ENCODE measurements at regions not wholly inside any gene's neighbourhood (a gene's known extent, or its start where the extent isn't known, plus 50 kb on each side); places are given as distances from the start of the nearest gene placed in this dataset.
"Not testable (repeated sequence)": the region's sequence is repeated elsewhere in the genome, so short reads cannot be mapped to it uniquely, and the experiment has no call there.

DNA sequence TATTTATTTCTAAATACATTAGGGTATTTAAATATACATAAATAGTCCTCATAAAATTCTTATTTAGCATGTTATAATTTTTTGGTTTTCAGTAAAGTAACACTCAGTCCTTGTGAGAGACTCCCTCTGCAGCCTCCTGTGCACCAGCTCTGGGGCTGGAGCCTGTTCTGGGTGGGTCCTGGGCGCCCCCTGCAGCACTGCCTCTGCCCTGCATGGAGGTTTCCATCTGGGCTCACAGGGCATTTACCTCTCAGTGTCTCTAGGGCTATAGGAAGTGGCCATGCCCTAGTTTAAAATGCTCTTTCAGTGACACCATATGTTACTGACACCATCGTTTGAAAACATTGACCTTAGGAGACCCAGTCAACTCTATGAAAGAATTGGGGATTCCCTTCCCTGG is 1155.2 kb downstream of the TMEM121 start:
- FAIRE-seq, result no peak
- TF ChIP-seq POLR2A (IDR thresholded peaks at IDR 0.05; ENCODE audit: low read depth, low read length), result no peak
- no peak for DNase-seq (ENCODE audit: insufficient read length, low spot score)

DNA sequence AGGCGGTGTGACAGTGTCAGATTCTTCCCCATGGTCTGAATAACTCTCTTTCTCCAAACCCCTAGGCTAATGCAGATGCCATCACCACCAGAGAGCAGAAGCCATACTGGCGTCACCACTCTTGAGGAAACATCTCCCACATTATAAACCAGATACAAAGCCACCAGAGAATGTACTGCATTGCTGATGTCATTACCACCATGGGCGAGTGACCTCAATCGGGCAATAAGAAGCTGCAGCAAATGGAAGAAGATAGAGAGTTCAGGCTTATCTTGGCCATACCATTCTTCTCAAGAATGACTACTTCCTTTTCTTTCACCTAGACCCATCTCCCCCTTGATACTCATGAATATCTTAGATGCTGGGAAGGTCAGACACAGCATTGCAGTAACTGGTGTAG is 1157.2 kb downstream of the TMEM121 start:
- FAIRE-seq (no peak), DNase-seq (ENCODE audit: insufficient read length, low spot score) (no peak)
- no peak for TF ChIP-seq POLR2A (IDR thresholded peaks at IDR 0.05; ENCODE audit: low read depth, low read length)

DNA sequence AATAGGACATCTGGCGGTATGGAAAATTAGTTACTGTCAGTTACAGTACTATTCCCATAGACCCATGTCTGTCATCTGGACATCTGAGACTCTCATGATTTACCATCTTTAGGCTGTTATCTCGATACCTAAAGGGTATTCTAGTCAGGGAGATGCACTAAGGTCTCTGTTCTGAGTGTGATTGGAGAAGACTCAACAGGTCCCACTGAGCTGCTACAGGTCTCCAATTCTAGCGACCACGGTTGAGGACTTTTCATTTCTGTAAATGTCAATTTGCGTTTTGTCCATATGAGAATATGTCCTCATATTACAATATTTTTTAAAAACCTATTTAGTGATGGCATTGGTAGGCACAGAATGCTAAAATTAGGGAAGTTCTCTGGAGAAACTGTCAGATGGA is 1160.2 kb downstream of the TMEM121 start:
- TF ChIP-seq POLR2A (IDR thresholded peaks at IDR 0.05; ENCODE audit: low read depth, low read length), result no peak
- no peak for FAIRE-seq
- no peak for DNase-seq (ENCODE audit: insufficient read length, low spot score)

- DNase-seq (ENCODE audit: insufficient read length, low spot score), result no peak
- no peak for TF ChIP-seq POLR2A (IDR thresholded peaks at IDR 0.05; ENCODE audit: low read depth, low read length)
- no peak for FAIRE-seq
Observed at GRCh38 chr14:106690333-106690891, 1164.0 kb downstream of the TMEM121 start.

- DNase-seq (ENCODE audit: insufficient read length, low spot score) (no peak), FAIRE-seq (no peak)
- no peak for TF ChIP-seq POLR2A (IDR thresholded peaks at IDR 0.05; ENCODE audit: low read depth, low read length)
Observed at GRCh38 chr14:106691601-106692291, 1165.4 kb downstream of the TMEM121 start.

DNA sequence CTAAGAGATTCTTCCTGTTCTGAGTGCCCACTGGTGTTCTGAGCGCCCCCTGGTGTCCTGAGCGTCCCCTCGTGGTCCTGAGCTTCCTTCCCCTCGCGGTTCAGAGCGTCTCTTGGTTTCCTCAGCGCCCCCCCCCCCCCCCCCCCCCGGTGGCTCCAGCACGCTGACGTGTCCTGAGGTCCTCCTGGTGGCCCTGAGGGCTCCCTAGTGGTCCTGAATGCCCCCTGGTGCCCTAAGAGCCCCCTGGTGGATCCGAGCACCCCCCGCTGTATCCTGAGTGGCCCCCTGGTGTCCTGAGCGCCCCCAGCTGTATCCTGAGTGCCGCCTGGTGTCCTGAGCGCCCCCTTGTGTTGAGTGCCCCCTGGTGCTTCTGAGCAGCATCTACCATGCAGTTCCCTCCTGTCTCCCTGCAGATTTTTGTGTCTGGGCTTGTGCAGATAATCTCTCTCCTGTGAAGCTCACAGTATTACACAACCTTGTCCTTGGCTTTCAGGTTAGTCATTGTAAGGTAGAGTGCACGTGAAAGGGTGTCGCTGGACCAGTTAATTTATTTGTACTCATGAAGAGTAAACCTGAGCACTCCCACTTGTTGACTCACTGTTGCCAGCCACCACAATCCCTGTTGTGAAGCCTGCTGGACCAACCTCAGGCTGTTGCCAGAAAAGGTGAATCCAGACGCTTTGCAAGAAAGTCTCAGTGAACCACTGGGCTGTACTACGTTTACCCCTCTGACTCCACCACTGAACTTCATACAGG is 1168.4 kb downstream of the TMEM121 start:
- FAIRE-seq (no peak), DNase-seq (ENCODE audit: insufficient read length, low spot score) (no peak)

DNA sequence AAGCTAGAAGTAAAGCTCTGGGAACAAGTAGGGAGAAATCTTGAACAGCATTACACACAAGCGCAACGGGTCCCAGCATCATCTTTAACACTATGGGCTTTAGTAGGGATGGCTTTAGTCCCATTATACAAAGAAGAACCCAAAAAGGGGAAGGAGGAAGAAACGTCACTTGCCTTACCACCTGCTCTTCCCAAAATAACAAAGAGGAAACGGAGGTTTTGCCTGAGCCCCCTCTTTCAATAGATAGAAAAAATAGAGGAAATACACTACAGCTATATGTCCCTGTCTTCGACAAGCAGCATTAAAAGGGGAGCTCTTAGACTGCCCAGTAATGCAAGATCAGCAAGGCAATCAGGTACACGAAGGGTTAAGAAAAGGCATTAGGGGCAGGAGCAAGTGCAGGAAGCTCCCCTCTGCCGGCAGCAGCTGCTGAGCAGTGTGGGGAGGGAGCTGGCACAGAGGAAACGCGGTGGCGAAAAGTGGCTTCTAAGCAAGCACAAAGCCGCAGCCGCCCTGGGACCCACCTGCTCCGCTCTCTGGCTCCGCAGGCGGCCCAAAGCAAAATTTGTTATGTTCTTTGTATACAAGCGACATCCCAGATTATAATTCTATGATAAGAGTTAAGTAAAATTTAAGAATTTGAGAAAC is 1172.4 kb downstream of the TMEM121 start:
- FAIRE-seq; DNase-seq (ENCODE audit: insufficient read length, low spot score): not testable (repeated sequence)

More for the DNA sequence above, 1168.4 kb downstream of the TMEM121 start:
- TF ChIP-seq POLR2A (IDR thresholded peaks at IDR 0.05; ENCODE audit: low read depth, low read length), result no peak

- FAIRE-seq; DNase-seq (ENCODE audit: insufficient read length, low spot score): not testable (repeated sequence)
Observed at GRCh38 chr14:106703651-106704050, 1177.3 kb downstream of the TMEM121 start.

GRCh38 chr14:106706488-106706887 is 1180.1 kb downstream of the TMEM121 start:
- FAIRE-seq, result not testable (repeated sequence)

DNA sequence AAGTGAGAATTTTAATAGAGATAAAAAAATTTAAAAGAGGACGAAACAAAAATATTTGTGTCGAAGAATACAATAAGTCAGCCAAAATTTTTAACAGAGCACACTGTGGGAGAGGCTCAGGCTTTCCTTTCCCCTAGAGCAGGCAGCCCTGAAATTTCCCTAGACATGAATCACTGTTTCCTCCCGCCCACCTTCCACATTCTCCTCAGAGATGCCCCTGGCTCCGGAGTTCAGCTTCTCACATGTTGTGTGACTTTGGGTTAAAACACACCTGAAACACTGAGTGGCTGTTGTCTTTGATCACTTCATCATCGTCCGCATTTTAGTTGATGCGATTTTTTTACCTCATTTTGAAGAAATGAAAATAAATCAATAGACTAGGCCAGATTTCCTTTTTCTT is 1183.8 kb downstream of the TMEM121 start:
- not testable (repeated sequence) for FAIRE-seq; DNase-seq (ENCODE audit: insufficient read length, low spot score)

More at GRCh38 chr14:106706488-106706887, 1180.1 kb downstream of the TMEM121 start:
- DNase-seq (ENCODE audit: insufficient read length, low spot score), result not testable (repeated sequence)

DNA sequence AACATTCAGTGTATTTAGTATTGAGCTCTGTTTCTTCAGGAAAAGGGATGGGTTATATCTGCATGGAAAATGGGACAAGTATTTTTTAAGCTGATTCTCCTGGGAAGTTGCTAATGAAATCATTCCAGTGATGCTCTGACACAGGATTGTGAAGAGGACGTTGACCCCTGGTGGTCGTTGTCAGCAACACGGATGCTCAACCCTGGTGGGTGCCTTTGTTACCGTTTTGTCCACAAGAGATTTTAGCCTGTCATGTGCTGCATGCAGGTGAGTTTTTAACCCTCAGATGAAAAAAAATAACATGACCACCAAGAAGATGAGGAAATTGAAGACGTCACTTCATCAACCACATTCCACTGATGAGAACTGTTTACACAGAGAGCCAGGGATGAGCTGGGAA is 1186.1 kb downstream of the TMEM121 start:
- FAIRE-seq; DNase-seq (ENCODE audit: insufficient read length, low spot score): not testable (repeated sequence)

DNA sequence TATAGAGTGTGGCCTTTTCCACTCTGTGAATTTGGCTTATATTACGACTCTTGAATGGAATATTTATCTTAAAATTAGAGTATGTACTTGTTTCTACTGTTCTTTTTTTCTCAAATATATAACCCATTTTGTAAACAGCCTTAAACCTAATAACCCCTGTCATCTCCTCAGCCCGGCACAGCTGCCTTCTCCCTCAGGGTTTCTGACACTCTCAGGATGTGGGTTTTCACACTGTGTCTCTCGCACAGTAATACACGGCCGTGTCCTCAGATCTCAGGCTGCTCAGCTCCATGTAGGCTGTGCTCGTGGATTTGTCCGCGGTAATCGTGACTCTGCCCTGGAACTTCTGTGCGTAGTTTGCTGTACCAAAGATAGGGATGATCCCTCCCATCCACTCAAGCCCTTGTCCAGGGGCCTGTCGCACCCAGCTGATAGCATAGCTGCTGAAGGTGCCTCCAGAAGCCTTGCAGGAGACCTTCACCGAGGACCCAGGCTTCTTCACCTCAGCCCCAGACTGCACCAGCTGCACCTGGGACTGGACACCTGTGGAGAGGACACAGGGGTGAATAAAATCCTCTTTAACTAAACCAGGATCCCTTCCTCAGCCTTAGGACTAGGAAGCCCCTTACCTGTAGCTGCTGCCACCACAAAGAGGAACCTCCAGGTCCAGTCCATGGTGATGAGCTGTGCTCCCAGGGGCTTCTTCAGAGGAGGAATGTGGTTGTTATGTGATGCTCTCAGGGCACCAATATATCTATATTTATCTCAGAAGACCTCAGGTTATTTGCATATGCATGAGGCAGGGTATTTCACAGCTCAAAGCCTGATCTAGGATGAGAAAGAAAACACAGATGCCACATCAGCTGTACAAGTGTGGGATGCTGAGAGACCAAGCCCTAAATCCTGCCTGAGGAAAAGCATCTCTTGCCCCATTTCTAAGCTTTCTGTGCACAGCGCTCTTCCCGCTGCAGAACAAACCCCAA is 1188.4 kb downstream of the TMEM121 start:
- FAIRE-seq; DNase-seq (ENCODE audit: insufficient read length, low spot score): not testable (repeated sequence)

- peak; percentile 67 for FAIRE-seq
- DNase-seq (ENCODE audit: insufficient read length, low spot score), result not testable (repeated sequence)
Observed at GRCh38 chr14:106717544-106717943, 1191.2 kb downstream of the TMEM121 start.

GRCh38 chr14:106719880-106720279 is 1193.5 kb downstream of the TMEM121 start:
- not testable (repeated sequence) for FAIRE-seq; DNase-seq (ENCODE audit: insufficient read length, low spot score)

GRCh38 chr14:106721926-106722325 is 1195.5 kb downstream of the TMEM121 start:
- not testable (repeated sequence) for DNase-seq (ENCODE audit: insufficient read length, low spot score); FAIRE-seq

DNA sequence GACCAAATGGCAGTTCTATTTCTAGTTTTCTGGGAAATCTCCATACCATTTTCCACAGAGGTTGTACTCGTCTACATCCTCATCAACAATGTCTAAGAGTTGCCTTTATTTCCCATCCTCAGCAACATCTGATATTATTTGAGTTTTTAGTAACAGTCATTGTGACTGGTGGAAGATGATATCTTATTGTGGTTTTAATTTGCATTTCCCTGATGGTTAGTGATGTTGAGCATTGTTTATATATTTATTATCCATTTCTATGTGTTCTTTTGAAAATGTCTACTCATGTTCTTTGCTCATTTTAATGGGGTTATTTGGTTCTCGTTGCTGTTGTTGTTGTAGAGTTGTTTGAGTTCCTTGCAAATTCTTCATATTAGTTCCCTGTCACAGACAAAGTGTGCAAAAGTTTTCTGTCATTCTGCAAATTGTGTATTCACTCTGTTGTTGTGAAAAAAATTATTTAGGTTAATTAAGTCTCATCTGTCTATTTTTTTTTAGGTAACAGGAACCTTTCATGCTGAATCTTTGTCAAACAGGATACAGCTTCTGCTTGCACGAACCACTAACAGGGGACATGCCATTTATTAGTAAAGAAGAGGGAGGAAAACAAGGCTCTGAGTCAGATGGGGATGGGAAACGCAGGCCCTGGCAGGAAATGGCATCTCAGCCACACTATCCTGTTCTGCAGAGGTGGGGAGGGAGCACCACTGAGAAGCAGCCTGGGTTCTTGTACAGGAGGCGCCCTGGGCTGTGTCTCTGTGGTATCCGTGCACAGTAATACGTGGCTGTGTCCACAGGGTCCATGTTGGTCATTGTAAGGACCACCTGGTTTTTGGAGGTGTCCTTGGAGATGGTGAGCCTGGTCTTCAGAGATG is 1196.7 kb downstream of the TMEM121 start:
- not testable (repeated sequence) for DNase-seq (ENCODE audit: insufficient read length, low spot score); FAIRE-seq

DNA sequence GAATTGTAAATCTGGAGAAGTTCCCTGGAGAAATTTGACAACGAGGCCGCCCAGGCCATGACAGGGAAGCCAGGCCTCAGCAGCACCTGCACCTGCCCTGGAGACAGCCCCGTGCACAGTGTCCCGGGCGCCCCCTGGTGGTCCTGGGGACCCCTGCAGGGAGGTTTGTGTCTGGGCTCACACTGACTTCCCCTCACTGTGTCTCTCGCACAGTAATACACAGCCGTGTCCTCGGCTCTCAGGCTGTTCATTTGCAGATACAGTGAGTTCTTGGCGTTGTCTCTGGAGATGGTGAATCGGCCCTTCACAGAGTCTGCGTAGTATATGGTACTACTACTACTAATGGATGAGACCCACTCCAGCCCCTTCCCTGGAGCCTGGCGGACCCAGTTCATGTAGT is 1201.6 kb downstream of the TMEM121 start:
- FAIRE-seq; DNase-seq (ENCODE audit: insufficient read length, low spot score): not testable (repeated sequence)

Data from H54 (cell line).